ENCODE measurements at regions not wholly inside any gene's neighbourhood (a gene's known extent, or its start where the extent isn't known, plus 50 kb on each side); places are given as distances from the start of the nearest gene placed in this dataset.

DNA sequence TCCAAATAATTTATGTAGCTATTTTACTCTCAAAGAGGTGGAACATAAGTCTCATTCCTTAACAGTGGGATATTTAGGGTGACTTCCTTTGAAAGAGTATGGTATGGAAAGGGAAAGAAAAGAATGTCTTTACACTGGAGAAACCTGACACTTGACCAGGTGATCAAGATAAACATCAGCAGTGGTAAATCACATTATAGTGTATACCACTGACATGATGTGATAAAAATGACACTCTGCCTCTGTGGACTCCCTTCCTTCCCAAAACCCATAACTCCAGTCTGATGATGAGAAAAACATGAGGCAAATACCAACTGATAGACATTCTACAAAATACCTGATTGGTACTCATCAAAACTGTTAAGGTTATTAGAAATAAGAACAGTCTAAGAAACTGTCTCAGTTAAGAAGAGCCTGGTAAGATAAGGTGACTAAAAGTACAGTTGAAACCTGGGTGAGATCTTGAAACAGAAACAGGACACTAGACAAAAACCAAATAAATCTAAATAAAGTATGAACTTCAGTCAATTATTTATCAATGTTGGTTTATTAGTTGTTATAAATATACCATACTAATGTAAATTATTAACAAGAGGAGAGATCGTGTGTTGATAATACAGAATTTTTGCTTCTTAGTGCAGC lies 144.2 kb upstream of the PCDH18 start:
- DNase-seq (ENCODE audit: low spot score), result no peak
- Mint-ChIP-seq H3K4me3 (no peak overlapping the region), H3K36me3 (peaks cover 3% of the 10 kb centered on the region; the same call in 1 of the 2 replicates), H3K4me1 (peaks cover 35% of the 10 kb centered on the region), H3K27ac (peak overlapping the region; percentile 20; the same call in 1 of the 2 replicates), H3K27me3 (ENCODE audit: low read depth) (no peaks in the 10 kb centered on the region), H3K9me3 (peaks cover 12% of the 10 kb centered on the region)
- no peak for ATAC-seq
- POLR2A ChIA-PET, result no interaction called here
- TF ChIP-seq NFE2L1 (CRISPR knock-in tag; IDR thresholded peaks at IDR 0.05), result no peak
- CTCF ChIA-PET, result no interaction called here

DNA sequence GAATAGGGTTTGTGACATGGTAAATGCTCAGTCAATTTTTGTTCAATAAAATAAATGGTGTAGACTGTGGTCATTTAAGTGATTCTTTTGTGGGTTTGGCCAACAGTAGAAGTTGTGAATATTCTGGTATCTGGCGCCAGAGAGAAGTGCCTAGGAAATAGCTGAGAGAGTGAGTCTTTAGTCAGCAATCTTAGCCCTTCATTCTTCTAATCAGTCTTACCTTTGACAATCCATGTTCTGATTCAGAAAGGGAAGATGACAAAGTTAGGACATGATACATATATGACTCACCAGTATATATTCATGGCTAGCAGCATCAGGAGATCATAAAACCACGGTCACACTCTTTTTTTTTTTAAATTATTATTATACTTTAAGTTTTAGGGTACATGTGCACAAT lies 141.8 kb upstream of the PCDH18 start:
- no peak for ATAC-seq
- CTCF ChIA-PET, result no interaction called here
- POLR2A ChIA-PET, result no interaction called here
- Mint-ChIP-seq H3K27me3 (ENCODE audit: low read depth) (no peaks in the 10 kb centered on the region), H3K4me1 (peaks cover 23% of the 10 kb centered on the region), H3K9me3 (peaks cover 7% of the 10 kb centered on the region), H3K27ac (no peak overlapping the region), H3K4me3 (no peak overlapping the region), H3K36me3 (peaks cover 3% of the 10 kb centered on the region; the same call in 1 of the 2 replicates)
- no peak for DNase-seq (ENCODE audit: low spot score)
- TF ChIP-seq, protein P1, sequence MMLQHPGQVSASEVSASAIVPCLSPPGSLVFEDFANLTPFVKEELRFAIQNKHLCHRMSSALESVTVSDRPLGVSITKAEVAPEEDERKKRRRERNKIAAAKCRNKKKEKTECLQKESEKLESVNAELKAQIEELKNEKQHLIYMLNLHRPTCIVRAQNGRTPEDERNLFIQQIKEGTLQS (CRISPR knock-in tag; conservative IDR thresholded peaks at IDR 0.05), result no peak
- no peak for TF ChIP-seq ZNF138 (CRISPR knock-in tag; conservative IDR thresholded peaks at IDR 0.05)
- TF ChIP-seq, protein P2, sequence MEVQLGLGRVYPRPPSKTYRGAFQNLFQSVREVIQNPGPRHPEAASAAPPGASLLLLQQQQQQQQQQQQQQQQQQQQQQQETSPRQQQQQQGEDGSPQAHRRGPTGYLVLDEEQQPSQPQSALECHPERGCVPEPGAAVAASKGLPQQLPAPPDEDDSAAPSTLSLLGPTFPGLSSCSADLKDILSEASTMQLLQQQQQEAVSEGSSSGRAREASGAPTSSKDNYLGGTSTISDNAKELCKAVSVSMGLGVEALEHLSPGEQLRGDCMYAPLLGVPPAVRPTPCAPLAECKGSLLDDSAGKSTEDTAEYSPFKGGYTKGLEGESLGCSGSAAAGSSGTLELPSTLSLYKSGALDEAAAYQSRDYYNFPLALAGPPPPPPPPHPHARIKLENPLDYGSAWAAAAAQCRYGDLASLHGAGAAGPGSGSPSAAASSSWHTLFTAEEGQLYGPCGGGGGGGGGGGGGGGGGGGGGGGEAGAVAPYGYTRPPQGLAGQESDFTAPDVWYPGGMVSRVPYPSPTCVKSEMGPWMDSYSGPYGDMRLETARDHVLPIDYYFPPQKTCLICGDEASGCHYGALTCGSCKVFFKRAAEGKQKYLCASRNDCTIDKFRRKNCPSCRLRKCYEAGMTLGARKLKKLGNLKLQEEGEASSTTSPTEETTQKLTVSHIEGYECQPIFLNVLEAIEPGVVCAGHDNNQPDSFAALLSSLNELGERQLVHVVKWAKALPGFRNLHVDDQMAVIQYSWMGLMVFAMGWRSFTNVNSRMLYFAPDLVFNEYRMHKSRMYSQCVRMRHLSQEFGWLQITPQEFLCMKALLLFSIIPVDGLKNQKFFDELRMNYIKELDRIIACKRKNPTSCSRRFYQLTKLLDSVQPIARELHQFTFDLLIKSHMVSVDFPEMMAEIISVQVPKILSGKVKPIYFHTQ (CRISPR knock-in tag; IDR thresholded peaks at IDR 0.05), result no peak
- no peak for TF ChIP-seq RORB (CRISPR knock-in tag; IDR thresholded peaks at IDR 0.05)
- TF ChIP-seq ATF1 (CRISPR knock-in tag; IDR thresholded peaks at IDR 0.05), result no peak
- no peak for TF ChIP-seq IRF2 (CRISPR knock-in tag; IDR thresholded peaks at IDR 0.05; ENCODE audit: borderline replicate concordance, low read depth)

DNA sequence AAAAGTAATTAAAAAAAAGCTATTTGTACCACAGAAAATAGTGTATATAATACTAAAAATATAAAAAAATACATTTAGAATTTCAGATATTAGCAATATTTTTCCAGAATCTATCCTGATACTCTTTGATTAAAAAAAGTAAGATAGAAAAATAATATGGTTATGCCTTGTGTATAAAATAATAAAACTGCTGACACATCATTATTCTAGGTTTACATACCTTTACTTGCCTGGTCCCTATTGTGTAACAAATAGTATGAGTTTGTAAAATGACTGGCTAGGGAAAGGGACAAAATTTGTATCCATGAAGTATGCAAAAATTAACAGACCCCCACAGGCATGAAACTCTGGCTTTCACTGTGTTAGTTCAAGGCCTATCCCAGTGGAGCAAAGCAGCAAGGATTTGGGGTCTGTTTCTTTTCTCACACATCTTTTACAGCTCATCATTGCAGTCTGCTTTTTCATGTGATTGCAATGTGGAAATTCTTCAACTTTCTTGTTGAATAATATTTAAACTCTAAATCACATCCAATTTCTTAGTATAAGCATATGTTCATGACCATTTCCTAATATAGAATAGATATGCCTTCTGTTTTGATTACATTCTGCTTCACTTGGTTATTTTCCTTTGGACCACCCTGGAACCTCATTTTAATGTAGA lies 136.7 kb upstream of the PCDH18 start:
- H3K36me3 Mint-ChIP-seq, result no peaks in the 10 kb centered on the region
- H3K4me3 Mint-ChIP-seq, result no peak overlapping the region
- no peaks in the 10 kb centered on the region for H3K27me3 Mint-ChIP-seq (ENCODE audit: low read depth)
- CTCF ChIA-PET, result no interaction called here
- no peak overlapping the region for H3K27ac Mint-ChIP-seq
- ATAC-seq (no peak), DNase-seq (ENCODE audit: low spot score) (no peak)
- H3K9me3 Mint-ChIP-seq, result no peaks in the 10 kb centered on the region
- TF ChIP-seq ZNF138 (CRISPR knock-in tag; conservative IDR thresholded peaks at IDR 0.05) (no peak), TCF7 (CRISPR knock-in tag; IDR thresholded peaks at IDR 0.05; ENCODE audit: low read depth) (no peak), ZNF423 (CRISPR knock-in tag; IDR thresholded peaks at IDR 0.05) (no peak), KAT7 (CRISPR knock-in tag; IDR thresholded peaks at IDR 0.05; ENCODE audit: borderline replicate concordance) (no peak), TEAD1 (CRISPR knock-in tag; IDR thresholded peaks at IDR 0.05) (no peak), SMAD4 (CRISPR knock-in tag; IDR thresholded peaks at IDR 0.05) (no peak), CREB1 (CRISPR knock-in tag; IDR thresholded peaks at IDR 0.05) (no peak)
- TF ChIP-seq, protein P3, sequence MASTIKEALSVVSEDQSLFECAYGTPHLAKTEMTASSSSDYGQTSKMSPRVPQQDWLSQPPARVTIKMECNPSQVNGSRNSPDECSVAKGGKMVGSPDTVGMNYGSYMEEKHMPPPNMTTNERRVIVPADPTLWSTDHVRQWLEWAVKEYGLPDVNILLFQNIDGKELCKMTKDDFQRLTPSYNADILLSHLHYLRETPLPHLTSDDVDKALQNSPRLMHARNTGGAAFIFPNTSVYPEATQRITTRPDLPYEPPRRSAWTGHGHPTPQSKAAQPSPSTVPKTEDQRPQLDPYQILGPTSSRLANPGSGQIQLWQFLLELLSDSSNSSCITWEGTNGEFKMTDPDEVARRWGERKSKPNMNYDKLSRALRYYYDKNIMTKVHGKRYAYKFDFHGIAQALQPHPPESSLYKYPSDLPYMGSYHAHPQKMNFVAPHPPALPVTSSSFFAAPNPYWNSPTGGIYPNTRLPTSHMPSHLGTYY (CRISPR knock-in tag; IDR thresholded peaks at IDR 0.05), result no peak
- TF ChIP-seq, protein P4, sequence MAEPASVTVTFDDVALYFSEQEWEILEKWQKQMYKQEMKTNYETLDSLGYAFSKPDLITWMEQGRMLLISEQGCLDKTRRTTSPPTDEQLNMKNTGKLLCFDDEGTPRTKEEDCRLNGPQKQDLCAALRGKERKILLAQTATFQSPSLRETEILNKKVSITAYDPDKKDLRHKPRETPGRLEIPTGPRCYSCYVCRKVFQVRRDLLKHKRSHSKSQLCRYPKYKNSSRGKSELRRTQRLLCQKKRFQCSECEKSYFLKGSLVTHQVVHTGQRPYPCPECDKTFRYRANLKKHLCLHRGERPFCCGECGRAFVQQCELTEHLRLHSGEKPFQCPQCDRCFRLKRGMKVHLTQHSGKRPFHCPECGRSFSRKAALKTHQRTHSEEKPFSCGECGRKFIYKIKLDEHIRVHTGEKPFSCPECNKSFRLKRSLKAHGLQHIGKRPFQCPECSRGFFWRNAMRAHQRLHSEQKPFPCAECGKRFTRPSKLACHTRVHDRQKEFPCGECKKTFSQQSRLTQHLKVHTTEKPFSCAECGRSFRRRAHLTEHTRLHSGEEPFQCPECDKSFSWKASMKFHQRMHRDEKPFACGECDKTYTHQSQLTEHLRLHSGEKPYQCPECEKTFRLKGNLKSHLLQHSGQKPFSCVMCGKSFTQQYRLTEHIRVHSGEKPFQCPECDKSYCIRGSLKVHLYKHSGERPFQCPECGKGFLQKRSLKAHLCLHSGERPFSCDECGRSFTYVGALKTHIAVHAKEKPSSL (CRISPR knock-in tag; conservative IDR thresholded peaks at IDR 0.05), result no peak
- H3K4me1 Mint-ChIP-seq, result peaks cover 36% of the 10 kb centered on the region
- POLR2A ChIA-PET, result no interaction called here
